Right forelimb (tissue), 1 donor: ENCODE measurements at regions not wholly inside any gene's neighbourhood (a gene's known extent, or its start where the extent isn't known, plus 50 kb on each side); places are given as distances from the start of the nearest gene placed in this dataset.

ENCODE experiments used
- DNase-seq: peaks from one replicate; pipeline ENCODE4 v3.0.0-alpha.2; 2018

- no peak for DNase-seq
Observed at GRCh38 chr21:29228306-29228705, 70.4 kb upstream of the BACH1 start.

- no peak for DNase-seq
Observed at GRCh38 chr21:29230551-29231261, 68.0 kb upstream of the BACH1 start.

- DNase-seq: no peak
Observed at GRCh38 chr21:29231756-29232529, 66.8 kb upstream of the BACH1 start.

GRCh38 chr21:29232530-29233255, 66.0 kb upstream of the BACH1 start:
- DNase-seq: no peak

GRCh38 chr21:29233256-29233546, 65.5 kb upstream of the BACH1 start:
- no peak for DNase-seq

- DNase-seq: no peak
Observed at GRCh38 chr21:29233611-29234540, 64.8 kb upstream of the BACH1 start.

GRCh38 chr21:29235714-29236197, 63.0 kb upstream of the BACH1 start:
- DNase-seq: no peak

- no peak for DNase-seq
Observed at GRCh38 chr21:29236201-29236600, 62.5 kb upstream of the BACH1 start.

- peak; percentile 49 for DNase-seq
Observed at GRCh38 chr21:29237110-29238052, 61.3 kb upstream of the BACH1 start.

GRCh38 chr21:29238053-29238966, 60.4 kb upstream of the BACH1 start:
- no peak for DNase-seq

- DNase-seq: no peak
Observed at GRCh38 chr21:29238967-29239290, 59.8 kb upstream of the BACH1 start.

- no peak for DNase-seq
Observed at GRCh38 chr21:29240136-29240535, 58.6 kb upstream of the BACH1 start.

- DNase-seq: no peak
Observed at GRCh38 chr21:29242201-29242600, 56.5 kb upstream of the BACH1 start.

GRCh38 chr21:29243188-29243587, 55.5 kb upstream of the BACH1 start:
- DNase-seq: no peak

GRCh38 chr21:29245104-29245643, 53.5 kb upstream of the BACH1 start:
- DNase-seq: no peak

GRCh38 chr21:29245863-29246262, 52.9 kb upstream of the BACH1 start:
- DNase-seq: no peak

- no peak for DNase-seq
Observed at GRCh38 chr21:29246614-29247013, 52.1 kb upstream of the BACH1 start.

GRCh38 chr21:29248124-29248523, 50.6 kb upstream of the BACH1 start:
- DNase-seq: no peak
